ENCODE measurements at regions not wholly inside any gene's neighbourhood (a gene's known extent, or its start where the extent isn't known, plus 50 kb on each side); places are given as distances from the start of the nearest gene placed in this dataset.

DNA sequence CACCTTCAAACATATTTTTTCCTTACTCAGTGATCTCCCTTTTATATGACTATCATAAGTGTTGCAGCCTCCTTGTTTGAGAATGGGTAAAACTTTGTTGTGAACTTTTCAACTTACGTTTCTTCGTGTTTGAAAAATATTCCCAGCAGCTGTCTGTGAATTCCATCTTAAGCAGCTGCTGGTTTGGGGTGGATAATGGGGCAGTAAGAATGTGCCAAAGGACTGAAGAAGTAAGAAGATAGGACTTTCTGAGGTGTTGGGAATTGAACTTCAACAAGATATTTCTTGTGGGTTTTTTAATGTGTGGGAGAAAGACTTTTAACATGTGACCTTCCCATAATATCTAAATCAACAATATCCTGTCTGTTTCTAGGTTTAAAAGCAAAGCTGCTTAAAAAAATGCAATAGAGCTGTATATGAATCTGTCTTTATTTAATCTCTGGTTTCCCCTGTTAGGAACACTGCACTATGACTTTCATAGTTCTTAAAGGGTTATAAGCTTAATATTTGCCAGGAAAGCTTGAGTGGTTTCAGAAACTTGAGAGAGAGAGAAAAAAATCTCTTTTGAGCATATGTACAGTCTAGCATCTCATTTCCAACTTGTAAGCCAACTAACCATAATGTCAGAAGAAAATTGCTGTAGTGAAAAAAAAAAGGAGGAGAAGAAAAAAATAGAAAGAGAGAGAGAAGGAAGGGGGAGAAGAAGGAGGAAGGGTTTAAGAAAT, 1659.2 kb upstream of the FLRT2 start:
- H3K4me1 Mint-ChIP-seq: no peaks in the 10 kb centered on the region
- H3K36me3 Mint-ChIP-seq (ENCODE audit: low read depth): no peaks in the 10 kb centered on the region
- H3K27me3 Mint-ChIP-seq (ENCODE audit: low read depth): no peaks in the 10 kb centered on the region
- DNase-seq (ENCODE audit: low read depth, low spot score): no peak
- no peak overlapping the region for H3K4me3 Mint-ChIP-seq
- TF ChIP-seq, protein P1, sequence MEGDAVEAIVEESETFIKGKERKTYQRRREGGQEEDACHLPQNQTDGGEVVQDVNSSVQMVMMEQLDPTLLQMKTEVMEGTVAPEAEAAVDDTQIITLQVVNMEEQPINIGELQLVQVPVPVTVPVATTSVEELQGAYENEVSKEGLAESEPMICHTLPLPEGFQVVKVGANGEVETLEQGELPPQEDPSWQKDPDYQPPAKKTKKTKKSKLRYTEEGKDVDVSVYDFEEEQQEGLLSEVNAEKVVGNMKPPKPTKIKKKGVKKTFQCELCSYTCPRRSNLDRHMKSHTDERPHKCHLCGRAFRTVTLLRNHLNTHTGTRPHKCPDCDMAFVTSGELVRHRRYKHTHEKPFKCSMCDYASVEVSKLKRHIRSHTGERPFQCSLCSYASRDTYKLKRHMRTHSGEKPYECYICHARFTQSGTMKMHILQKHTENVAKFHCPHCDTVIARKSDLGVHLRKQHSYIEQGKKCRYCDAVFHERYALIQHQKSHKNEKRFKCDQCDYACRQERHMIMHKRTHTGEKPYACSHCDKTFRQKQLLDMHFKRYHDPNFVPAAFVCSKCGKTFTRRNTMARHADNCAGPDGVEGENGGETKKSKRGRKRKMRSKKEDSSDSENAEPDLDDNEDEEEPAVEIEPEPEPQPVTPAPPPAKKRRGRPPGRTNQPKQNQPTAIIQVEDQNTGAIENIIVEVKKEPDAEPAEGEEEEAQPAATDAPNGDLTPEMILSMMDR (conservative IDR thresholded peaks at IDR 0.05): no peak
- H3K9me3 Mint-ChIP-seq: no peaks in the 10 kb centered on the region
- H3K27ac Mint-ChIP-seq (ENCODE audit: unreplicated experiment): no peak overlapping the region

- H3K36me3 Mint-ChIP-seq (ENCODE audit: low read depth): no peaks in the 10 kb centered on the region
- H3K27ac Mint-ChIP-seq (ENCODE audit: unreplicated experiment): no peak overlapping the region
- H3K27me3 Mint-ChIP-seq (ENCODE audit: low read depth): no peaks in the 10 kb centered on the region
- H3K9me3 Mint-ChIP-seq: no peaks in the 10 kb centered on the region
- H3K4me1 Mint-ChIP-seq: no peaks in the 10 kb centered on the region
- TF ChIP-seq, protein P1 (conservative IDR thresholded peaks at IDR 0.05): no peak
- DNase-seq (ENCODE audit: low read depth, low spot score): no peak
- no peak overlapping the region for H3K4me3 Mint-ChIP-seq
Measured at GRCh38 chr14:83873669-83874068, 1656.3 kb upstream of the FLRT2 start.

DNA sequence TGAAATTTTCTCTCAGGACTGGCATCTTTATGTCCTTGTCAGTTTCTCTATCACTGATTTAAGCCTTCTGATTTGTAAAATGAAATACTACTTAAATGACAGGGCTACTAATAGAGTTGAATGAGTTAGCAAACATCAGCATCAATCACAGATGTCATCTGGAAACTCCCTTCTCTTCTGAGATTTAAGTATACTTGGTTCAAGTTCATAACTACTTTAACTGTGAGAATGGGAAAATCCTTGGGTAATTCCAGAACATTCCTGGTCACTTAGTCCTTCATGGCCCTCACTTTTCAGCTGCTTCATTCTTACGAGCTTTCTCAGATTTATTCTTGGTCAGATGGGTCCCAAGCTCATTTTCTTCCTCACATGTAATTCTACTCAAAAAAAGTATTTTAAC, 1655.3 kb upstream of the FLRT2 start:
- no peaks in the 10 kb centered on the region for H3K27me3 Mint-ChIP-seq (ENCODE audit: low read depth)
- H3K36me3 Mint-ChIP-seq (ENCODE audit: low read depth): no peaks in the 10 kb centered on the region
- TF ChIP-seq, protein P1 (conservative IDR thresholded peaks at IDR 0.05): no peak
- no peaks in the 10 kb centered on the region for H3K4me1 Mint-ChIP-seq
- H3K4me3 Mint-ChIP-seq: no peak overlapping the region
- no peak overlapping the region for H3K27ac Mint-ChIP-seq (ENCODE audit: unreplicated experiment)
- H3K9me3 Mint-ChIP-seq: no peaks in the 10 kb centered on the region
- no peak for DNase-seq (ENCODE audit: low read depth, low spot score)

- TF ChIP-seq, protein P1 (conservative IDR thresholded peaks at IDR 0.05): no peak
- no peak for DNase-seq (ENCODE audit: low read depth, low spot score)
- Mint-ChIP-seq H3K27ac (ENCODE audit: unreplicated experiment) (no peak overlapping the region), H3K27me3 (ENCODE audit: low read depth) (no peaks in the 10 kb centered on the region), H3K4me1 (peaks cover 6% of the 10 kb centered on the region), H3K4me3 (no peak overlapping the region), H3K36me3 (ENCODE audit: low read depth) (no peaks in the 10 kb centered on the region), H3K9me3 (peaks cover 4% of the 10 kb centered on the region)
Measured at GRCh38 chr14:83883732-83884131, 1646.2 kb upstream of the FLRT2 start.

DNA sequence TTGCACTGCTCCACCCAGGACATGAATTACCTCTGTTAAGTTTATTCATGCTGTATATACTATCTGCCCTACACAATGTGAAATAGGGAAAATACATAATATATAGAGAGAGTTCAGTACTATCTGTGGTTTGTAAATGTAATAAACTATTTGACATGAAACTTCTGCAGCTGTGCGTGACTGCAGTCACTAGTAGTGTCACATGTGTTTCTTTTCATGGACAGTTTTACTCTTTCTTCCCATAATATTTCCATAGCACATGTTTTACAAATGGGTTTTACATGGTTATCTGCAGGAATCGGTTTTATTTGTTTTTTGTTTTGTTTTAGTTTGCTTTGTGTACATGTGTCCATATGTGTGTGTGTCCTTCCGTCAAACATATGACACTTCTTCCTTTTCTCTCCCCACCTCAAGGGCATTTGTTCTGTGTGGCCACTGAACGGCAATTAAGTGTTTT, 1644.1 kb upstream of the FLRT2 start:
- Mint-ChIP-seq H3K36me3 (ENCODE audit: low read depth) (no peaks in the 10 kb centered on the region), H3K9me3 (peaks cover 3% of the 10 kb centered on the region), H3K27me3 (ENCODE audit: low read depth) (no peaks in the 10 kb centered on the region), H3K4me3 (no peak overlapping the region), H3K27ac (ENCODE audit: unreplicated experiment) (no peak overlapping the region), H3K4me1 (peaks cover 6% of the 10 kb centered on the region)
- TF ChIP-seq, protein P1 (conservative IDR thresholded peaks at IDR 0.05): no peak
- DNase-seq (ENCODE audit: low read depth, low spot score): no peak
